ENCODE measurements at regions not wholly inside any gene's neighbourhood (a gene's known extent, or its start where the extent isn't known, plus 50 kb on each side); places are given as distances from the start of the nearest gene placed in this dataset.

GRCh38 chr2:184394642-184395041, 203.7 kb upstream of the ZNF804A start:
- TF ChIP-seq POLR2AphosphoS5 (IDR thresholded peaks at IDR 0.05; ENCODE audit: low read depth, low read length) = no peak
- TF ChIP-seq POLR2A (IDR thresholded peaks at IDR 0.05; ENCODE audit: low read depth, low read length) = no peak
